ENCODE measurements at regions not wholly inside any gene's neighbourhood (a gene's known extent, or its start where the extent isn't known, plus 50 kb on each side); places are given as distances from the start of the nearest gene placed in this dataset.

DNA sequence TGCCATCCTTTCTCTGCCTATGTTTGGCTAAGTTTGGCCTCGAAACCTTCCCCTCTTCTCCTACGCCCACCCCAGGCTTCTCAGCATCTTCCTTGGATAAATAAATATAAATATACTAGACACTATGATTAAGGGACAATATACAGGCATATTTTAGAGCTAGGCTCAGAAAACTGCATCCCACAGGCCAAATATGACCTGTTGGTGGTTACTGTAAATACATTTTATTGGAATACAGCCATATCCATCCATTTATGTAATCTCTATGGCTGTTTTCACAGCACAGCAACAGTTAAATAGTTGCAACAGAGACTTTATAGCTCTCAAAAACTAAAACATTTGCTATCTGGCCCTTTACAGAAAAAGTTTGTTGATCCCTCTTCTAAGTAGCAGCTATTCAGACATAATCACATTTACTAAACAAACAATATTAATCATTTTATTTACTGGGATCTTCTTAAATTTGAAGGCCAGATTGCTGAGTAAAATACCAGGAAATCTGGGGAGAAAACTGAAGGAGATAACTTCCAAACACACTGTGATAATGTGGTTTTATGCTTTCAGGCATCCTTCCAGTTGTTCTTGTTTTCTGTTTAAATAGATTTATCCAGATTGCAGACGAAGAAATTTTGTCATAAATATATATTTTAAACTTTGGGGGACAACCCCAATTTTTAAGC lies 269.7 kb upstream of the THRB start:
- DNase-seq (ENCODE audit: low read depth), result no peak

DNA sequence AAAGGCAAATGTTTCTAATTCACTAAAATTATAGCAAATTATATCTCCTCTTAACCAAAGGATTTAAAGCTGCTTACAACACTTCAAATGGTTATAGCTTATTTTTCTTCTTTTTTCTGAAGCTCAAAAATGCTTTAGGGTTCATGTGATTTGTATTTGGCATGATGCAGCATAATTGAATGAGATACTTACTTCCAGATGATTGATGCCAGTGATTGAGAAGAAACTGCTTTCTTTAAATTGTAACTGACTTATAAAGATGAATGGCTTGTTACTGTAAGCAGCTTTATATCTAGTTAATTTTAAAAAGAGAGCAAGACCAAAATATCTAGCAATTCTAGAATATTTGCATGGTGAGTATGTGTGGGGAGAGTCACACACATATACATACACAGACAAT lies 270.7 kb upstream of the THRB start:
- DNase-seq (ENCODE audit: low read depth), result no peak

DNA sequence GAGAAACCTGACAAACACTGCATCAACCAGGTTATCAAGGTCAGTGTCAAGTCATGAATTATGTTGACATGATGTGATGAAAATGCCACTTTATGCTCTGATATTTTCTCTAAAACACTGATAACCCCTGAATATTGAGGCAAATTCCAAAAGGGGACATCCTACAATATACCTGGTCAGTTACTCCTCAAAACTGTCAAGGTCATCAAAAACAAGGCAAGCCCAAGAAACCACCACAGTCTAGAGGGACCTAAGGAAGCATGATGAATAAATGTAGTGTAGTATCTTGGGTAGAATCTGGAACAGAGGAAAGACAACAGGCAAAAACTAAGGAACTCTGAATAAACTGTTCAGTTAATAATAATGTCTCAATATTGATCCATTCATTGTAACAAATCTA lies 275.3 kb upstream of the THRB start:
- no peak for DNase-seq (ENCODE audit: low read depth)

DNA sequence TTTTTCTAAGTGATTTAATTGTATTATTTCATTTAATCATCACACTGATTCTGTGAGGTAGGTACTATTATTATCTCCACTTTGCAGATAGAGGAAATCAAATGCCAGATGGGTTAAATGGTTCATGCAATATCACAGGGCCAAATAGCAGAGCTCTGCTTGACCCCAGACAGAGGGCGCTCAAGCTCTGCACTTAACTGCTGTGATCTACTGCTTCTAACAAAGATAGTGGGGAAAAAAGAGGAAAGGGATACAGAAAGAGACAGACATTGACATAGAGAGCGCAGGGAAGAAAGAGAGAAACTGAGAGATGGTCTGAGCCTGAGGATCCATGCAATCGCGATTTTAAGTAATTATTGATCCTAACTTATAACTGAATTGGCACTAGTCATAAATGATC lies 279.1 kb upstream of the THRB start:
- no peak for DNase-seq (ENCODE audit: low read depth)

DNA sequence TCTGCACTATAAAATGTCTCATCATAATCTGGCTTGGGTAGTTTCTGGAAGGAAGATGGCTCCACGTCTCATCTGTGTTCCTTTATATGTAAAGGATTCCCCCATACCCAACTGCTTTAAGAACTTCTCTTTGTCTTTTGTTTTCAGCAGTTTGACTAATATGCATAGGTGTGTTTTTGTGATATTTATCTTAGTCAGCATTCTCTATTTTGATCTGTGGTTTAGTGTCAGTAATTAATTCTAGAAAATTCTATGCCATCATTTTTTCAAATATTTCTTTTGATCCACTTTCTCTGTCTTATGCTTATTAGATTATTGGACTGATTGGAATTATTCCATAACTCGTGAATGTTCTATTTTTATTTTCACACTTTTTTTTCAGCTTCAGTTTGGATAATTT lies 286.3 kb upstream of the THRB start:
- DNase-seq (ENCODE audit: low read depth), result no peak

DNA sequence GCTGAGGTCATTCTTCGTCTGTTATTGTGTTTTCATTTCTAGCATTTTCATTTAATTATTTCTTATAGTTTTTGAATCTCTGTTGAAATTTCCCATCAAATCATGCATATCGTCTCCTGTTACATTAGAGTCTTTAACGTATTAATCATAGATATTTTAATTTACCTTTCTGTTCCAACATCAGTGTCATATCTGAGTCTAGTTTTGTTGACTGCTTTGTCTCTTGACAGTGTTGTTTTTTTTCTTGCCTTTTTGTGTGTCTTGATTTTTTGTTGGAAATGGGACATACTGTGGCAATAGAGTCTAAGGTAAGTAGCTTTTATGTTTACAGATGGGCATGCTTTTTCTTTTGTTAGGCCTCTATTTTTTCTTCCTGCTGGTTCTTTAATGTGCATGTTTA lies 286.8 kb upstream of the THRB start:
- DNase-seq (ENCODE audit: low read depth), result no peak

DNA sequence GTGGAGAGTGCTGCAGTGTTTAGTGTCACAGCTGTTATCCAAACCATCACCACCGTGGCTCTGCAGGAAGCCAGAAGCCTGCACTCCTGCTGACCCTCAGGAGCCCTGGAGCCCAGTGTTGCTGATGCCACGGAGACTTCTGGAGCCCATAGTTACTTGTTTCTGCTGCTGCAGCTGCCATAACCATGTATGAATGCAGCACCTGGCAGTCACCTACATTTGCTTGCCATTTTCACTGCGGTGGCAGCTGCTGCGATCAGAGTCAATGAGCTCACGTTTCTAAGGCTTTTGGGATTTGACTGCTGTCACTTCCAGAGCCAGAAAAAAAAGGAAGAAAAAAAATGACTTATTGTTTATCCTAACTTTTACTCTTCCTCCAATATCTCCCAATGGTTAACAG lies 299.2 kb upstream of the THRB start:
- DNase-seq (ENCODE audit: low read depth), result no peak

DNA sequence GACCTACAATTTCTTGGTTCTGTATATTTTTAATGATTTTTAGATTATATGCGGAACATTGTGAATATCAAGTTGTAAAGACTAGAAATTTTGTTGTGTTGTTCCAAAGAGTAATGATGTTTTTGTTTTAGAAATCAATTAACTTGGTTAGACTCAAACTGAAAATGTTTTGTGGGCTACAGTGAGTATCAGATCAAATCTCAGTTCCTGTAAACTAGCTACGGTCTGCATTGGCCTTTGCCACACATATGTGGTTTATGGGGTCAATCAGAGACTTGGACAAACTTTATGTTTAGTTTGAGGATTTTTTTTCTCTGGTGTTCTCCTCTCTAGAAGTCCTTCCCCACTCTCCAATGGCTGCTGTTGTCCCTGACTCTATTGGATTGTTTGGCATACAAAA lies 308.0 kb upstream of the THRB start:
- no peak for DNase-seq (ENCODE audit: low read depth)

DNA sequence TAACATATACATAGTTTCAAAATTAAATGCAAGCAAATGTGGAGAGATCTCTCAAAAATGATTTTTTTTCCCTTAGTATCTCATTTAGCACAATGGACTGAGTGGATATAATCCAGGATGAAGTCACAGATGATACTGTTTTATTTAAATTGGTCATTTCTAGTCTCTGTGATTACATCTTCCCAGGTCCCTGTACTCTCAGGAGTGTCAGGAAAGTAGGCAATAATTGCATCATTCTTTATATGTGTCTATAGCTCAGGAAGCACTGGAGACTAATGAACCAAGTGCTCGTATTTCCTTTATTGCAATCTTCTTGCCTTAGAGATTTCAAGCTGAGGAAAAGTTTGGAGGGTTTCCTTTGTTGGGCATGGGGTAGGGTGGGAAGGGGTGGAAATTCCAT lies 309.4 kb upstream of the THRB start:
- DNase-seq (ENCODE audit: low read depth), result no peak

DNA sequence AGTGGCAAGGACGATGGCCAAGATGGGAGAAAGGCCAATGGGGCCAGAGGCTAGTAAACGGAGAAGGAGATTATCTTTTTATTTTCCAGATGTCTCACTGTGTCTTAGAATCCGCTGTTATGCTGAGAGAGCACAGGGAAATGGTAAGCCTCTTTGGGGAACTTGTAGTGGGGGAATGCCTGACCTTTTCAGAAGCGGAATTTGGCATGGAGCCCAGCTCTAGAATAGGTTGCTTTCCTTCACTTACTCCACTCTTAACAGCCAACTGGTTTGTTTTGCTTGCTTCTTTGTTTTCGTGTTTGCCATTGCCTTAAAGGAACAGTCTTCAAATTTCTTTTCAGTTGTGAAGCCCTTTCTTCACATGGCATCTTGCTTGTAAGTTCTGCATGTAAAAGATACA lies 316.2 kb upstream of the THRB start:
- DNase-seq (ENCODE audit: low read depth), result no peak

DNA sequence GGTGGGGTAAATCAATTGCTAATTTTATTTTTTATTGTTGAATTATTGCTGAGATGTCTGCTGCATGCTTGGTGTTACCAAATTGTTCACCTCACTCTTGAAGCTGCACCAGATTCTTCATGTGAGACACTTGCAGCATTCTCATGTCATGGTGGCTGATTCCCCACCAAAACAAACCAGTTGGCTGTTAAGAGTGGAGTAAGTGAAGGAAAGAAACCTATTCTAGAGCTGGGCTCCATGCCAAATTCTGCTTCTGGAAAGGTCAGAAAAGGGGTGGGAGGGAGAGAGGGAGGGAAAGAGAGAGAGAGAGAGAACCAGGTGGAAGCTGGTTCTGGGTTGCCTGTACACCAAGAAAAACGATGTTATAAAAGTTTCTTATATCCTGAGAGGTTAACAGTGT lies 317.5 kb upstream of the THRB start:
- DNase-seq (ENCODE audit: low read depth), result no peak

DNA sequence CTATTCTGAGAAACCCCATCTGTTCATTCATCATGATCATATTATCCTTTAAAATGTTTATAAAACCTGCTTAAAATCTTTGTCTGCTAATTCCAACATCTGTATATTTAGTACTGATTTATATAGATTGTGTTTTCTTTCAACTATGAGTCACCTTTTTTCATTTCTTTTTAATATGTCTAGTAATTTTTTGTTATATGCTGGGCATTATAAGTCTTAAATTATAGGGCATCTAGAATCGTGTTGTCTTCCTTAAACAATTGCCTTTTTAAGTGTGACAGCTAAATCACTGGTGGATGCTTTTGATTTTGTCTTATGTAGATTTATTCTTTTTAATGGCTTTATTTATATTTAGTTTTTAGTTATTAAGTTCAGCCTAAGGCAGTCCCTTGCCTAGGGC lies 323.4 kb upstream of the THRB start:
- DNase-seq (ENCODE audit: low read depth), result no peak

DNA sequence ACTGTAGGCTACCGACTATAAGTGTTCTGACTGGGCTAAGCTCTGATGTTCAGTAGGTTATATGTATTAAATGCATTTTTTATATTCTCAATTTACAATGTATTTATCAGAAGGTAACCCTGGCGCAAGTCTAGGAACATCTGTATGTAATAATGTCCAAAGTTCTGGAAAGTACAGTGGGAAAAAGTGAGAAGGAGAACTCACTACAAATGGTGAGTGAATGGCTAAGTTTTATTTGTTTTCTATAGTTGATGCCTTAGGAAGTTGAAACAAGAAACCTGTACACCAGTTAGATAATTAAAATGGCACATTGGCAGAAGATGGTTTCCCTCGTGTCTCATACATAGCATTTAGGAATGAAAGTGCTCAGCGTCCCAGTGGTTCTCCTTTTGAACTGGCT lies 333.4 kb upstream of the THRB start:
- no peak for DNase-seq (ENCODE audit: low read depth)

DNA sequence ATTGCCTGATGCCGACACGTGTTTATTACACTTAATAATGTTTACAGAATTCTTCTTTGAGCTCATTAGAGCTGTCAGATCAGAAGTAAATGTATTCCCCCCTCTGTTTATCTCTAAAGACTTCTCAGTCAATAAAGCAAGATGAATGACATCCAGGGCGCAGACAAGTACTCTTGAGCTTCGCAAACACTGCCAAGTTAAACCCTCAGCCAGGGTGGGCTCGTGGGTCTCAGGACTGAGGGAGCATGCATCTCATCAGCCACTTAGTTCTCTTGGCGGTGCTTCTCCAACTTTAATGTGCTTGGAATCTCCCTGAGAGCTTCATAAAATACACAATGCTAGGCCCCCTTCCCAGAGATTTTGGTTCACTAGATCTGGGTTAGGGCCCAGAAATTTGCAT lies 333.9 kb upstream of the THRB start:
- DNase-seq (ENCODE audit: low read depth), result no peak

DNA sequence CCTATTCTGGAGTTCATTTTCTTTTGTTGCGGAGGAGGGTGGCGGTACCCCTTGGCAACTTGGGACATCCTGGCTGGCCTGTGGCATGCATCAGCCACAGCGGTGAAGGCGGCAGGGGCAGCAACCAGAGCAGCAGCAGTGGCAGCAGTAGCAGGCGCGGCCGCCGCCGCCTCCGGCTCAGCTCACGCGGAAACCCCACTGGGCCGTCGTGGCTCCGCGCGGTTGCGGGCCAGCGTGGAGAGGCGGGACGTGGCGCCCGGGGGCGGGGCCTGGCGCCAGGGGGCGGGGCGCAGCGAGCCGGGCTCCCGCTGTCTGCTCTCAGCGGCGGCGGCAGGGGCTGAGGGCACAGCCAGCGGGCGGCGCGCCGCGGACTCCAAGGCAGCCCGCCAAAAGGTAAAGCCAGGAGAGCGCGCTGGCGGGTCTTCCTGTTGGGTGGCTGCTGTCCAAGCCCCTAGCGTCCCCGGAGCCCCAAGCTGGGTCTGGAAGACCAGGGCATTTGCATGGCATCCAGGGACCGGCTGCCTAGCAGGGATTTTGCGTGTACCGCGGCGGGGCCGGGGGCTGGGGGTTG lies 334.4 kb upstream of the THRB start:
- no peak for DNase-seq (ENCODE audit: low read depth)

DNA sequence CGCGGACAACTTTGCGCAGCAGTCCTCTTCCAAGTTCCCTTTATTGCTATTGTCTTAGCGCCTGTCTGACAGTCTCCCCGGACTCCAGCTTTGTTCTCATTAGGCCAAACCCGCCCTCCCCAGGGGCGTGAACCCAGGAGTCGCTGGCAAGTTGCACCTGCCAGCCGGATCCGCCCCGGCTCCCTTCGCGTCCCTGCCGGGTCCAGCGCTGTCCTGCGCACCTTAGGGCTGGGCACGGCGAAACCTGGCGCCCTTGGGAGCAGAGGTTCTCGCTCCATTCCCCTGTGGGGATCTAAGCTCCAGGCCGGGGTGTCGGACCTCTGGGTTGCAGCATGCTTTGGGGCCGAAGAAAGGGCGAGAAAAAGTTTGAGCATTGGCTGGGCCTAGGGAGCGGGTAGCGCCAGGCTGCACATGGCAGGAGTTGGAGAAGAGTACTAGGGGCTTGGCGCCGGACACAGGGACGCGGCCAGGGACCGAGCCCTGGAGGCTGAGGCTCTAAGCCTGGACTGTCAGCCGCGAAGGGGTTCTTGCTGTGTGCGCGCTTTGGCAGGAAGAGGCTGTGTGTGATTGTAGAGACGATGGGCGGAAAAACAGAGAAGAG lies 335.1 kb upstream of the THRB start:
- no peak for DNase-seq (ENCODE audit: low read depth)

DNA sequence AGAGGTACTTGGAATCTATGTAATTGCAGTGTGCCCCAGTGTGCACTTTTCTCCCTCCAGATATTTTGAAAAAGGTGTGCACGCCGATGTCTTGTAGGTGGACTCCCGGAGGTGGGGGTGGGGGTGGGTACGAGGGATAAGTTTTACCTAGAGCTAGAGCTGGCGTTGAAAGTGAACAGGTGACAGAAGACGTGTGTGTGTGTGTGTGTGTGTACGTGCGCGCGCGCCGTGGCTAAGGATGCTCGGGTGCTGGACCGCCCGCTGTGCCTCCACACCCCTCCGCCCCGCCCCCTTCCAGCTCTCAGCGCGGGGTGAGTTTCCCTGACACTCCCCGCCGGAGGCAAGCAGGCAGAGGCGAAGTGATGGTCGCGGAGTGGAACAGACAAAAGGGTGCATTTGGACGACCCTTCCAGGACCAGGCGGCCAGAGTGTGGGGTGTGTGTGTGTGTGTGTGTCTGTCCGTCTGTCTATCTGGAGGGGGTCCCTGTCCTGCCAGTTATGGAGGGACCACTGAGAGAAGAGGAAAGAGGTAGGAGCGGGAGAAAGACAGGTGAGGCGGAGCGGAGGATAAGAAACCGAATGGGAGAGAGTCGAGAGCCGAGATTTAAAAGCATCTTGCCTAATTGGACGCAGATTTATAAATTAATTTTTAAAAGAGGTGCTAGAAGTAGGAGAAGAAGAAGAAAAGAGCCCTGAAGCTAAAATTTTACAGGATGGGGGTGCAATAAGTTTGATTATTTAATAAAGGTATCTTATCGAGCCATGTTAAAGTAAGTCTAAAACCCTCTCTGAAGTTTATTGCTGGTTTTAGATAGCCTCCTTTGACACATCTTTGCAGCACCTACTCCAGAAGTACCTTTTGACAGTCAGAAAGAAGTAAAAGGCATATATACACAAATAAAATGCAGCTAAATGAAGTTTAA lies 335.8 kb upstream of the THRB start:
- DNase-seq (ENCODE audit: low read depth), result no peak

DNA sequence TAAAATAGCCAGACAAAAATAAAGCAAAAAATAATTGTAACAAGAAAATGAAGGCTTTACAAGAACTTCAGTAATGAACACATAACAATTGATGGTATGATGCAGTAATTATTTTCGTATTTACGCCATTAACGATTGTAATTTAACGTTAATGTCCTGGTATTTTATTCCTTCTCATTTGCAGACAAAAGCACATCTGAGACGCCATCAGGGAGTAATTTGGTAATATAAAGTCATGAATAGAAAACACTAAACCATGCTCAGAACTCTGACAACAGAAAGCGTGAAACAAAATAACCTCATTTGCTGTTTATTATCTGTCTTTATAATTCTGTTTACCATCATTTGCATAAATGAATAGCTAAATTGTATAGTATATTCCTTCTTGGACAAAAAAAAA lies 336.6 kb upstream of the THRB start:
- no peak for DNase-seq (ENCODE audit: low read depth)

DNA sequence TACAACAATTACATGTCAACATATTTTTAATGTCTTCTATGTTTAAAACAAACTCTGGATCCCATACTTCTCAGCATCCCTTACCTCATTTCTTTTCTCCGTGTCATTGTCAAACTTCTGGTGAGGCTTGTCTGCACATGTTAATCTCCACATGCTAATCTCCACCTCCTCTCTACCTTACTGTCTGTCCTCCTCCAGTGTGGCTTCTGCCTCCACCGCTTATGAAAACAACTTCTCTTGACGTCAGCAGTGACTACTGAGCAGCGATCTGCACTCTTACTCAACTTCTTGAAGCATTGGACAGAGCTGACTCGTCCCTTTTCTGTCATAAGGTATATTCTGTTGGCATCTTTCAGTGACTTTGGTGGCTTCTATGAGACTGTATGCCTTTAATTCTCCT lies 338.2 kb upstream of the THRB start:
- no peak for DNase-seq (ENCODE audit: low read depth)

DNA sequence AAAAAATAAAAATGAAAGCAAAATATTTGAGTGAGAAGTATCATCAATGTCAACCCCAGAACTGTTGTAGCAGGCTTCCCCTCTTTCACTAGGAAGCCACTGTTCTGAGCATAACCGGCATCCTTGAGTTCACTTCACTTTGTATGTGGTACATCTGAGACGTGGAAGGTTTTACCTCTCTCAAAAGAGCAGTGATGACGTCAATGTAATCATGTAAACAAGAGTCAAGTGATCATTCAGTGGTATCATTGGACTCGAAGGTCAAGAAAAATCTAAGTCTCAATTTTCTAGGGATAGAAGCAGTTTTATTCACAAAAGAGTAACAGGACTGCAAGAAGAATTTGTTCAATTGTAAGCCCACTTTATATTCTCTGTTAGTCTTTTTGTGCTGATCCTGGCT lies 339.8 kb upstream of the THRB start:
- no peak for DNase-seq (ENCODE audit: low read depth)

DNA sequence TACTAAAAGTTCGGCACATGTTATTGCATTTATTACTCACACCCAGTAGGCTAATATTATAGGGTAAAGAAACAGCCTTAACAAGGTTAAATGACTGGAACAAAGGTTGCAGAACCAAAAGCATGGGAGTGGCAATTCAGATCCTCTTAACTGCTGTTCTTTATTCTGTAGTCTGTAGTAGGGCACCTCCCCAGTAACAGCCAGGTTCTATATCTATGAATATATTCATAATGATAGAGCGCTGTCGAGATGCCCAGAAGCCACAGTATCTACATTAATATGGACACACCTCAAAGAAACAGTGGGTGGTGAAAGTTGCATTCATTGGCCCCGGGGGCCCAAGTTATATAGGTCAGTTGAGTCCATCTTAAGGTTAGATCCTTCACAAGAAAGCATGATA lies 340.9 kb upstream of the THRB start:
- no peak for DNase-seq (ENCODE audit: low read depth)

DNA sequence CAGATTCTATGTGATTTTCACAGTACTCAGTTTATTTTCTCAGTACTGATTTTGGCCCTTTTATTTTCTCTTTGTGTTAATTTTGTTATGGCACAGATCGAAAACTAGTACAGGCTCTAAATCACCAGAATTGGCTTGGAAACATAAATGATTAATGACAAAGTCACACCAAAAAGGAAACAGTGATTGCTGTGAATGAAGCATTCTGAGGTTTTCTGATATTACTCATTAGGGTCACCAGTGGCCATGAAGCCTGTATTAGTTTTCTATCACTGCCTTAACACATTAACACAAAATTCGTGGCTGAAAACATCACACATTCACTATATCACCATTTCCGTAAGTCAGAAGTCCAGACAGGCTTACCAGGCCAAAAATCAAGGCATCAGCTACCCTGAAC lies 343.0 kb upstream of the THRB start:
- DNase-seq (ENCODE audit: low read depth), result no peak

DNA sequence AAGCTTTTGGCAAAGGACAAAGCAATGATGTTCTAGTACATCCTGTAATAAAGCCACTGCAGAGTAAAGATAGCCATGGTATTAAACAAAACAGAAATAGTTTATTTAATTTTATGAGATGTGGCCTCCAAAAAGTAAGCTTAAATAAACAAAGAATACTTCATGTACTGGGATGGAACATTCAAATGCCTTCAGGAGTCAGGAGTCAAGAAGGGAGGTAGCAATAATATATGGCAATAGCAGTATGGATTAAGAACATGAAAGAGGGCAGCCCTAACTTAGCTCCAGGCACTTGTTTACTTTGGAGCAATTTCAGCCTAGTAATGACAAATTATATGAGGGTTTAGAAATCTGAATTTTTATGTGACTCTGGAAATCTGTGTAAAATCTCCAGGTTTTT lies 343.9 kb upstream of the THRB start:
- DNase-seq (ENCODE audit: low read depth), result no peak

Data from stimulated activated CD8-positive, alpha-beta memory T cell treated with anti-CD3 and anti-CD28 coated beads, Interleukin-12 subunit alpha, Interleukin-12 subunit beta, amount 100 ng/mL, for 1 hour (primary cell).